ENCODE measurements at regions not wholly inside any gene's neighbourhood (a gene's known extent, or its start where the extent isn't known, plus 50 kb on each side); places are given as distances from the start of the nearest gene placed in this dataset.
A peak's percentile ranks its signal among the peaks of the same experiment; 100 is the strongest.
"Not testable (repeated sequence)": the region's sequence is repeated elsewhere in the genome, so short reads cannot be mapped to it uniquely, and the experiment has no call there.

GRCh38 chr5:104913841-104914281 lies 1351.3 kb upstream of the NUDT12 start:
- no peak for DNase-seq

- no peak for DNase-seq
Observed at GRCh38 chr5:104909803-104910202, 1347.2 kb upstream of the NUDT12 start.

- no peak for DNase-seq
Observed at GRCh38 chr5:104904561-104904960, 1342.0 kb upstream of the NUDT12 start.

- DNase-seq = no peak
Observed at GRCh38 chr5:104903941-104904340, 1341.4 kb upstream of the NUDT12 start.

GRCh38 chr5:104891596-104891995 lies 1329.0 kb upstream of the NUDT12 start:
- DNase-seq = no peak

GRCh38 chr5:104890767-104891166 lies 1328.2 kb upstream of the NUDT12 start:
- DNase-seq = no peak

- DNase-seq = no peak
Observed at GRCh38 chr5:104859437-104859836, 1296.8 kb upstream of the NUDT12 start.

- DNase-seq = not testable (repeated sequence)
Observed at GRCh38 chr5:104852099-104852498, 1289.5 kb upstream of the NUDT12 start.

- DNase-seq = no peak
Observed at GRCh38 chr5:104845541-104845940, 1283.0 kb upstream of the NUDT12 start.

GRCh38 chr5:104843822-104844221 lies 1281.2 kb upstream of the NUDT12 start:
- DNase-seq = no peak

GRCh38 chr5:104840284-104840683 lies 1277.7 kb upstream of the NUDT12 start:
- DNase-seq = no peak

- DNase-seq = not testable (repeated sequence)
Observed at GRCh38 chr5:104831515-104831914, 1268.9 kb upstream of the NUDT12 start.

GRCh38 chr5:104821606-104822005 lies 1259.0 kb upstream of the NUDT12 start:
- no peak for DNase-seq

GRCh38 chr5:104817127-104817526 lies 1254.5 kb upstream of the NUDT12 start:
- DNase-seq = no peak

GRCh38 chr5:104815212-104815611 lies 1252.6 kb upstream of the NUDT12 start:
- DNase-seq = no peak

- no peak for DNase-seq
Observed at GRCh38 chr5:104800440-104801048, 1238.0 kb upstream of the NUDT12 start.

- DNase-seq = no peak
Observed at GRCh38 chr5:104793755-104794080, 1231.1 kb upstream of the NUDT12 start.

- peak; percentile 78 for DNase-seq
Observed at GRCh38 chr5:104793031-104793754, 1230.6 kb upstream of the NUDT12 start.

- DNase-seq = no peak
Observed at GRCh38 chr5:104789366-104789765, 1226.8 kb upstream of the NUDT12 start.

GRCh38 chr5:104785097-104785496 lies 1222.5 kb upstream of the NUDT12 start:
- DNase-seq = no peak

- DNase-seq = no peak
Observed at GRCh38 chr5:104774372-104774771, 1211.8 kb upstream of the NUDT12 start.

GRCh38 chr5:104764197-104764596 lies 1201.6 kb upstream of the NUDT12 start:
- no peak for DNase-seq

- DNase-seq = peak; percentile 11
Observed at GRCh38 chr5:104763216-104763615, 1200.6 kb upstream of the NUDT12 start.

GRCh38 chr5:104757915-104758314 lies 1195.3 kb upstream of the NUDT12 start:
- no peak for DNase-seq

GRCh38 chr5:104755806-104756205 lies 1193.2 kb upstream of the NUDT12 start:
- DNase-seq = no peak
